ENCODE measurements at regions not wholly inside any gene's neighbourhood (a gene's known extent, or its start where the extent isn't known, plus 50 kb on each side); places are given as distances from the start of the nearest gene placed in this dataset.

DNA sequence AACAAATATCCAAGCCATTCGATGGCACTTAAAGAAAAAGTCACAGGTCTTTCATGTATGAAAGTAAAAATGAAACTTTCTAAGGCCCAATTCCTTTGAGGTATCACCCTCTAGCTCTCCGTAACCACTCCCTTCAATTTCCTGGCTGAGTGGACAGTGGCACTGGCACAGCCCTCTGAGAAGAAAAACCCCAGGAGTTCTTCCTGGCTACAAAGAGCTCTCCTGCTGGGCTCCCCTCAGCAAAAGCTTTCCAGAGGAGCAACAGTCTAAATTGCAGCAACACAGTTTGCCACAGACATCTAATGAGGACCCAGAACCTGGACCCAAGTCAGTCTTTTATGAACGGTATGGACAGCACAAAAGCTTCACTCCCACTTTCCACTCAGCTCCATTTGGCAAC is 71.8 kb downstream of the FUNDC1 start:
- no peak overlapping the region for H3K4me3 Mint-ChIP-seq
- H3K9me3 Mint-ChIP-seq: peaks cover 0 to 3% (median 0%) of the 10 kb centered on the region in 7 donors
- H3K27me3 Mint-ChIP-seq: peaks cover 0 to 16% (median 0%) of the 10 kb centered on the region in 3 donors
- H3K27ac Mint-ChIP-seq: no peak overlapping the region
- peaks cover 0 to 4% (median 0%) of the 10 kb centered on the region in 3 donors for H3K4me1 Mint-ChIP-seq
- DNase-seq (no peak), ATAC-seq (ENCODE audit: low read depth in 2 of 2) (no peak)
- H3K36me3 Mint-ChIP-seq: no peaks in the 10 kb centered on the region

DNA sequence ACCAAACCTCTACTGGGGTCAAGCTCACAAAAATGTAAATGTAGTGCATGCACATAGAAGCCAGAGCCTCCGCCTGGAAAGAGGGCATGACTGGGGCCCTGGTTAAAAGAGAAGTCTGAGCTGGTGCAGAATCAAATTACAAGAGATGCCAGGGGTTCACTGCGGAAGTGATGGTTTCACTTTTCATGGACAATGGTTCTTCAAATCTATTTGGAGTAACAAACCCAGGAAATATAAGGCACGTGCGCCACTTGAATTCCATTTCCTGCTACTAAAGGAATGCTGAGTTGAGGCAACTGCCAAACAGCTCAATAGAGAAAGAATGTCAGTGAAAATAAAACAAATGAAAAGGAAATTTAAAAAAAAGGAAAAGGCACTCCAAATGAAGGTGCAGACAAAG is 79.8 kb downstream of the FUNDC1 start:
- ATAC-seq (ENCODE audit: low read depth in 2 of 2) (no peak), DNase-seq (no peak)
- H3K4me3 Mint-ChIP-seq: no peak overlapping the region
- peaks cover 0 to 4% of the 10 kb centered on the region in 2 donors for H3K36me3 Mint-ChIP-seq
- H3K27ac Mint-ChIP-seq: no peak overlapping the region
- H3K4me1 Mint-ChIP-seq: no peaks in the 10 kb centered on the region
- H3K27me3 Mint-ChIP-seq: peaks cover 0 to 5% (median 0%) of the 10 kb centered on the region in 3 donors
- H3K9me3 Mint-ChIP-seq: peaks cover 0 to 16% (median 3%) of the 10 kb centered on the region in 7 donors

DNA sequence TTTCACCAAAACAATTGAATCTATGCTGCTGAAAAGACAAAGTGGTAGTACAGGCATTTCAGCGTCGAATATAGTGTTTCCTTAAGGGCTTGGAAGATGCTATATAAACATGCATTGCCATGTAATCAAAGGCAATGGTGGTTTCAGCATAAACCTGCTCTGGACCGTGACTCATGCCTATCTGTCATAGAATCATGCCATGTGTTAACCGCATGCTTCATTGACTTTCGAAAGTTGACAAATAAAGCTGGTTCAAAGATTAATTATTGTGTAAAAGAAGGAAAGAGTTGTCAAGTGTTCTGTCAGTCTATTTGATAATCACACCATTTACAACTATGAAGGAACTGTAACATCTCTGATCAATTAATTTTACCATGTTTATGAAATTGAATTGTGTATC is 83.2 kb downstream of the FUNDC1 start:
- H3K4me3 Mint-ChIP-seq: no peak overlapping the region
- no peak overlapping the region for H3K27ac Mint-ChIP-seq
- peaks cover 0 to 18% (median 0%) of the 10 kb centered on the region in 3 donors for H3K27me3 Mint-ChIP-seq
- DNase-seq (no peak), ATAC-seq (ENCODE audit: low read depth in 2 of 2) (no peak)
- H3K36me3 Mint-ChIP-seq: peaks cover 0 to 4% of the 10 kb centered on the region in 2 donors
- peaks cover 0 to 11% (median 3%) of the 10 kb centered on the region in 7 donors for H3K9me3 Mint-ChIP-seq
- H3K4me1 Mint-ChIP-seq: no peaks in the 10 kb centered on the region

DNA sequence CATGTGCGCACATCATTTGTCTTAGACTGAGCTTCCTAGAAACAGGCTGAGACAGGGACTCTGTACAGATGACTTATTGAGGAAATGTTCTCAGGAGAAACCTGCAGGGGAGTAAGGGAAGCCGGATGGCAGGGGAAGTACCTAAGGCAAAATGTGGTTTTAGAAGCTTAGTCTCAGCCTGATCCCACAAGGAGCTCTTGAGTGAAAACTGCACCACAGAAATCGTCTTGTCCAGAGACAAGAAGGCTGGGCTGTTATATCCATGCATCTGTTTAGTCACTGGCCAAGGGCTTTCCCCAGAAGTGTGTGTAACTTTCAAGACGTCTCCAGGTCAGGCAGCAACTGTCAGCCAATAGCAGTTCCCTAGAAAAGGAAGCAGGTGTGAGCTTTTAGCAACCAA is 86.0 kb downstream of the FUNDC1 start:
- Mint-ChIP-seq H3K36me3 (no peaks in the 10 kb centered on the region), H3K27ac (no peak overlapping the region), H3K27me3 (peaks cover 0 to 18% (median 0%) of the 10 kb centered on the region in 3 donors), H3K4me3 (no peak overlapping the region), H3K9me3 (peaks cover 0 to 4% (median 1%) of the 10 kb centered on the region in 7 donors), H3K4me1 (no peaks in the 10 kb centered on the region)
- ATAC-seq (ENCODE audit: low read depth in 2 of 2) (no peak), DNase-seq (no peak)

DNA sequence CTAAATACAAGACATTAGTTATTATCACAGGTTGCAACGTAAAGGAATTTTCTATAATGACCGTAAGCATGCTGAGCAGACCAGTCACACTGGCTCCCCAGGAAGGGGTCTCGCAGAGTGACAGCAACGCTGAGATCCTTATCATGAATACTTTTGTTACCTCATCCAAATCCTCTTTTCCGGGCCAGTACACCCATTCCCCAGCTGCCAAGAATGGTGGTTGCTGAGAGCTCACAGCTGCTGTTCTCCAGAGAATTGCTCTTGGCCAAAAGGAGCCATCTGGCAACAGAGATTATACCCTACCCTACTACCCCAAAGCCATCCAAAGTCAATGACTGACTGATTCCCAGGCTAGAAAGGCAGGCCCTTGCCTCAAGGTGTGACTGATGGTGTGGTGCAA is 91.6 kb downstream of the FUNDC1 start:
- Mint-ChIP-seq H3K4me1 (no peaks in the 10 kb centered on the region), H3K27me3 (peaks cover 0 to 9% (median 0%) of the 10 kb centered on the region in 3 donors), H3K36me3 (no peaks in the 10 kb centered on the region), H3K9me3 (peaks cover 0 to 4% (median 0%) of the 10 kb centered on the region in 7 donors), H3K4me3 (no peak overlapping the region), H3K27ac (no peak overlapping the region)
- no peak for ATAC-seq (ENCODE audit: low read depth in 2 of 2)
- no peak for DNase-seq

DNA sequence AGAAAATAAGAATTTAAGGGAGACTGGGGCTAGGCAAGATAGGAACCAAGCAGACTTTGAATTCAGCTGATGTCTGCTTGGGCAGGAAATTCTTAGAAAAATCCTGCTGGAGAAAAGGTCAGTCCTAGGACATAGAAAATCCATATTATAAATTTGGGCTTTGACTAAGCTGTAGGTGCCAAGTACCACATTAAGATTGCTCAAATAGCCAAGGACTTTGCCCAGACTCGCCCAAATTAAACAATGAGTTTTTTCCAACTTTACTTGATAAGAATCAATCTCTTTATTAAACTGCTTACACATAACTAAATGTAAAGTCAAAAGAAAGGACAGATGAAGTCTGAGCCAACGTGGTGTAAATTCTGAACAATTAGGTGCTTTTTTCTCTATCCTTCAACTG is 95.4 kb downstream of the FUNDC1 start:
- Mint-ChIP-seq H3K4me3 (no peak overlapping the region), H3K9me3 (peaks cover 0 to 4% (median 0%) of the 10 kb centered on the region in 7 donors), H3K27ac (no peak overlapping the region), H3K27me3 (no peaks in the 10 kb centered on the region), H3K36me3 (no peaks in the 10 kb centered on the region), H3K4me1 (no peaks in the 10 kb centered on the region)
- ATAC-seq (ENCODE audit: low read depth in 2 of 2): no peak
- DNase-seq: no peak

DNA sequence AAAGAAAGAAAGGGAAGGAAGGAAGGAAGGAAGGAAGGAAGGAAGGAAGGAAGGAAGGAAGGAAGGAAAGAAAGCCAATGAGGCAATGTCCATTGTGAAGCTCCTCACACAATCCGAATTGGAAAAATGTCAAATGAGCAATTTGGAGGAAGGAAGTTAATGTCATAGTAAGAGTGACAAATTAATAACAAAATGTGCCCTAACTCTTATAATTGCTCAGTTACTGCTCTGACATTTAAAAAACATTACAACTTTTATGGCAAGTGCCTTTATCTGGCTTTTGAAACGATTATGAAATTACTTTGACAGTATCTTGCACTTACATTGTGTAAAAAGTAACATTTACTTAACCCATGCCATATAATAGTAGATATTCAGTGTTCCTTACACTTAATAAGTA is 96.5 kb upstream of the EFHC2 start:
- Mint-ChIP-seq H3K4me3 (no peak overlapping the region), H3K4me1 (no peaks in the 10 kb centered on the region), H3K27ac (no peak overlapping the region), H3K36me3 (peaks cover 0 to 9% of the 10 kb centered on the region in 2 donors), H3K9me3 (peaks cover 0 to 11% (median 5%) of the 10 kb centered on the region in 7 donors), H3K27me3 (peaks cover 0 to 9% (median 0%) of the 10 kb centered on the region in 3 donors)
- ATAC-seq (ENCODE audit: low read depth in 2 of 2): no peak
- DNase-seq: no peak

DNA sequence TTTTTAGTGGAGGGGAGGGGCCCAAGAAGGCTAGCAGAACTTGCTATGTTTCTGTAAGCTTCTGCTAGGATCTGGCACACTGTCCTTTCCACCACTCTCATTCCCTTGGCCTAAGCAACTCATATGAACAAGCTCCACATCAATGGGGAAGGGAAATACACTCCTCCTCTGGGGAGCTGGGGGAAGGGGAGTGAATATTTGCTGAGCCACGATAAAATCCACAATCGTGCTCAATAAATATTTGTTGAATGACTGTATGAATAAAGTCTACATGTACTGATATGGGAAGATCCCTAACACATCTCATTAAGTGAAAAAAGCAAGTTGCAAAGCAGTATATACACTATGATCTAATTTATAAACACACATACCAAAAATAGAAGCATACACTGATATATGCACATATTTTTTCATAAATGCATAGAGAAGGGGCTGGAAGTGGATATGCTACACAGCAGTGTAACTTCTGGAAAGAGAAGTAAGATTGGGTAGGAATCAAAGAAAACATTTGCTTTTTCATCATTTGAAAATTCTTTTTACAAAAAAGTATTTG is 95.8 kb upstream of the EFHC2 start:
- H3K4me1 Mint-ChIP-seq: no peaks in the 10 kb centered on the region
- peak overlapping the region in 2 of 6 donors; percentile 69 to 74 for H3K27ac Mint-ChIP-seq
- DNase-seq (no peak), ATAC-seq (ENCODE audit: low read depth in 2 of 2) (no peak)
- H3K36me3 Mint-ChIP-seq: peaks cover 0 to 9% of the 10 kb centered on the region in 2 donors
- peaks cover 0 to 11% (median 5%) of the 10 kb centered on the region in 7 donors for H3K9me3 Mint-ChIP-seq
- H3K27me3 Mint-ChIP-seq: peaks cover 0 to 9% (median 0%) of the 10 kb centered on the region in 3 donors
- H3K4me3 Mint-ChIP-seq: no peak overlapping the region

DNA sequence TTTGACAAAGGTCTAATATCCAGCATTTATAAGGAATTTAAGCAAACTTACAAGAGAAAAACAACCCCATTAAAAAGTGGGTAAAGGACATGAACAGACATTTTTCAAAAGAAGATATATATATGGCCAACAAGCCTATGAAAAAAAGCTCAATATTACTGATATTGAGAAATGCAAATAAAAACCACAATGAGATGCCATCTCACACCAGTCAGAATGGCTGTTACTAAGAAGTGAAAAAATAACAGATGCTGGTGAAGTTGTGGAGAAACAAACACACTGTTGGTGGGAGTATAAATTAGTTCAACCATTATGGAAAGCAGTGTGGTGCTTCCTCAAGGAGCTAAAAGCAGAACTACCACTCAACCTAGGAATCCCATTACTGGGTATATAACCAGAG is 91.6 kb upstream of the EFHC2 start:
- no peak overlapping the region for H3K27ac Mint-ChIP-seq
- no peak overlapping the region for H3K4me3 Mint-ChIP-seq
- H3K9me3 Mint-ChIP-seq: peaks cover 2 to 11% (median 5%) of the 10 kb centered on the region in 7 donors
- DNase-seq: no peak
- peaks cover 0 to 9% of the 10 kb centered on the region in 2 donors for H3K36me3 Mint-ChIP-seq
- H3K4me1 Mint-ChIP-seq: no peaks in the 10 kb centered on the region
- no peak for ATAC-seq (ENCODE audit: low read depth in 2 of 2)
- H3K27me3 Mint-ChIP-seq: peaks cover 0 to 9% (median 0%) of the 10 kb centered on the region in 3 donors

DNA sequence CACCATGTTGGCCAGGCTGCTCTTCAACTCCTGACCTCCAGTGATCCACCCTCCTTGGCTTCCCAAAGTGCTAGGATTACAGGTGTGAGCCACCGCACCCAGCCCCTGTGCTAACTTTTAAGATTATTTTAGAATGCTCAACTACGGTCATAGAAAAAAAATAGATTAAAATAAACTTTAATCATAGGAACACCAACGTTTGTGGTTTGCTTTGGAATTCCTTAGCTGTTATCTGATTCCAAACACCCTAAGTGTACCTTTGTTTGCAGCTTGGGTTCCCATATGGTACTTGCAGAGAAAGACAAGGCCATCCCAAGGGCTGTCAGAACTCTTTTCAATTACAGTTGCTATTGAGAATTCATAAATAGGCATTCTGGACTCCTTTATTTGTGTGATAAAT is 90.1 kb upstream of the EFHC2 start:
- Mint-ChIP-seq H3K9me3 (peaks cover 1 to 11% (median 3%) of the 10 kb centered on the region in 7 donors), H3K27ac (no peak overlapping the region), H3K4me3 (no peak overlapping the region), H3K27me3 (peaks cover 0 to 9% (median 0%) of the 10 kb centered on the region in 3 donors), H3K4me1 (no peaks in the 10 kb centered on the region), H3K36me3 (peaks cover 0 to 9% of the 10 kb centered on the region in 2 donors)
- ATAC-seq (ENCODE audit: low read depth in 2 of 2) (no peak), DNase-seq (no peak)

DNA sequence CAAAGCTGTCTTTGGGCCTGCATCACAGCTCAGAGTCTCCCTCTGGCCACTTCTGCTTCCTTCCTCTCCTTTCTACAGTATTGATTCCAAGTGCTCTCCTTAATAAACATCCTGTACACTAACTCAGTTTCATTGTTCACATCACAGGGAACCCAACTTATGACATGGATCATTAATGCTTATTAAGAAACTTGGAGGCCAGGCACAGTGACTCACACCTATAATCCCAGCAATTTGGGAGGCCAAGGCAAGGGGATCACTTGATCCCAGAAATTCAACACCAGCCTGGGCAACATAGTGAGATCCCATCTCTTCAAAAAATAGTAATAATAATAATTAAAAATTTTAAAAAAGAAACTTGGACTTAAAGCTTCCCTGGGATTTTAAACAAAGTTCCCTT is 89.2 kb upstream of the EFHC2 start:
- DNase-seq: no peak
- Mint-ChIP-seq H3K27me3 (peaks cover 0 to 9% (median 0%) of the 10 kb centered on the region in 3 donors), H3K4me1 (no peaks in the 10 kb centered on the region), H3K36me3 (peaks cover 0 to 9% of the 10 kb centered on the region in 2 donors), H3K9me3 (peaks cover 1 to 11% (median 2%) of the 10 kb centered on the region in 7 donors), H3K27ac (no peak overlapping the region), H3K4me3 (no peak overlapping the region)
- no peak for ATAC-seq (ENCODE audit: low read depth in 2 of 2)

DNA sequence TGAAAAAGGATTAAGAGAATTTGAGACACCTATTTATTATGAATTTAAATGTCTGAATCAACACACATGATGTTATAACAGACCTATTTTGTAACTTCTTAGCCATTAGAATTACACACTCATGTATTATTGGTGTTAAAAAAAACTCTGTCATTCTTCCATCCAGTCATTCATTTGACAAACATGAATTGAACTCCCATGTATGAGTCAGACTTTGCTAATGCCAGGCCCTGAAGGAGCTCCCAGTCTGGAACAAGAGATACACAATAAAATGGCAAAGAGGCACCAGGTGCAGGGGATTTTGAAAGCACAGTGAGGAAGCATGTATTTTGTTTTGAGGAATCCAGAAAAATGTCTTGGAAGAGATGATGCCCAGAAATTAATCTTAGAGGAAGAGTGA is 87.7 kb upstream of the EFHC2 start:
- DNase-seq (no peak), ATAC-seq (ENCODE audit: low read depth in 2 of 2) (no peak)
- H3K4me3 Mint-ChIP-seq: no peak overlapping the region
- no peaks in the 10 kb centered on the region for H3K4me1 Mint-ChIP-seq
- no peaks in the 10 kb centered on the region for H3K36me3 Mint-ChIP-seq
- H3K9me3 Mint-ChIP-seq: peaks cover 0 to 5% (median 0%) of the 10 kb centered on the region in 7 donors
- no peak overlapping the region for H3K27ac Mint-ChIP-seq
- H3K27me3 Mint-ChIP-seq: no peaks in the 10 kb centered on the region

DNA sequence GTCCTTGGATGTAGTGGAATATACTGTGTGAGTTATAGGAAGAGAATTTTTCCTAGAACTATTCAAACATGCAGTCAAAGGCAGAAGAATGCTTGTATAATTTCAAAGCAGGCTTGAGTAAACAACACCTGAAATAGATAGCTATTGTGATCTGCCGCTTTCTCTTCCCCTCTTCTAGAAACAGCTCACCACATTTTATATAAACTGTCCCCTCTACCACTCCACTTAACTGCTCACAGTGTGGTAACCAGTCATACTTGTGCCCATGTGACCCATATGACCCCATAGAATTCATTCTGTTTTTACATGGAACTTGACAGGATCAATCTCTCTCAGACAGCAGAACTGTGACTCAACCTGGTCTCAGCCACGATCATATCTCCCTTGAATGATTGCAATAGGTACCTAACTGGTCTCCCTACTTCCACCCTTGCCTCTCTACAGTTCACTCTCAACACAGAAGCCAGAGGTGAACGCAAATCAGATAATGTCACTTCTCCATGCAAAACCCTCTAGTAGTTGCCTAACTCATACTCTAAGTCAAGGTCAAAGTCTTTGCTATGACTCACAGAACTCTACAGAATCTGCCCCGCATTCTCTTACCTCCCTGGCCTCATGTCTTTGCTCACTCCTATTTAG is 85.6 kb upstream of the EFHC2 start:
- no peaks in the 10 kb centered on the region for H3K4me1 Mint-ChIP-seq
- DNase-seq (no peak), ATAC-seq (ENCODE audit: low read depth in 2 of 2) (no peak)
- peaks cover 0 to 2% (median 0%) of the 10 kb centered on the region in 7 donors for H3K9me3 Mint-ChIP-seq
- H3K4me3 Mint-ChIP-seq: no peak overlapping the region
- H3K27ac Mint-ChIP-seq: no peak overlapping the region
- H3K36me3 Mint-ChIP-seq: no peaks in the 10 kb centered on the region
- peaks cover 3 to 7% (median 5%) of the 10 kb centered on the region in 3 donors for H3K27me3 Mint-ChIP-seq

DNA sequence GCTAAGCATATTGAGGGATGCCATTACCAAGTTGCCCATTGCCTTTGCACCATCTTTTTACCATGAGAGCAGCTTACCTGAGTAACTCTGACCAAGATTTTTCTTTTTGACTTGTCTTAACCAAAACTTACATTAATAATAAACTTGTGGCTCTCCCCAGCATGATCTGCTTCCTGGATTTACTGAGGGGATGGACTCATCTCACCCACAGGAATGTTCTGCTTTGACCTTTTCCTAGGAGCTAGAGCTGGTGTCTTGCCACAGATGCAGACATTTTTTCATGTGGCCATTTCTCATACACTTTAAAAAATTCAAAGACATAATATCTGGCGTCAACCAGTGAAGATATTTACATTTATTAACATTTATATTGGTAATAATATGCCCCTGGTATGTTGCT is 79.2 kb upstream of the EFHC2 start:
- Mint-ChIP-seq H3K36me3 (no peaks in the 10 kb centered on the region), H3K9me3 (peaks cover 0 to 4% (median 0%) of the 10 kb centered on the region in 7 donors), H3K4me1 (no peaks in the 10 kb centered on the region), H3K27ac (no peak overlapping the region), H3K27me3 (peaks cover 5 to 34% (median 9%) of the 10 kb centered on the region in 3 donors), H3K4me3 (no peak overlapping the region)
- ATAC-seq (ENCODE audit: low read depth in 2 of 2) (no peak), DNase-seq (no peak)

Measured in naive B cell (primary cell).